Erythroblast (primary cell): ENCODE measurements at regions not wholly inside any gene's neighbourhood (a gene's known extent, or its start where the extent isn't known, plus 50 kb on each side); places are given as distances from the start of the nearest gene placed in this dataset.
A peak's percentile ranks its signal among the peaks of the same experiment; 100 is the strongest.

ENCODE experiments used
- DNase-seq, 2 experiments: peaks; one replicate each; lab custom pipeline; 2025; lab: John Stamatoyannopoulos, UW
- GATA1 ChIP-seq: IDR thresholded peaks from 2 replicates; pipeline ENCODE4 v1.6.1; 2011; ENCODE audit warnings: low read depth, mild to moderate bottlenecking, control low read depth, low read length, moderate library complexity
- POLR2A ChIP-seq: IDR thresholded peaks from 2 replicates; pipeline ENCODE4 v1.6.1; 2011; ENCODE audit warnings: mild to moderate bottlenecking, low read length

DNA sequence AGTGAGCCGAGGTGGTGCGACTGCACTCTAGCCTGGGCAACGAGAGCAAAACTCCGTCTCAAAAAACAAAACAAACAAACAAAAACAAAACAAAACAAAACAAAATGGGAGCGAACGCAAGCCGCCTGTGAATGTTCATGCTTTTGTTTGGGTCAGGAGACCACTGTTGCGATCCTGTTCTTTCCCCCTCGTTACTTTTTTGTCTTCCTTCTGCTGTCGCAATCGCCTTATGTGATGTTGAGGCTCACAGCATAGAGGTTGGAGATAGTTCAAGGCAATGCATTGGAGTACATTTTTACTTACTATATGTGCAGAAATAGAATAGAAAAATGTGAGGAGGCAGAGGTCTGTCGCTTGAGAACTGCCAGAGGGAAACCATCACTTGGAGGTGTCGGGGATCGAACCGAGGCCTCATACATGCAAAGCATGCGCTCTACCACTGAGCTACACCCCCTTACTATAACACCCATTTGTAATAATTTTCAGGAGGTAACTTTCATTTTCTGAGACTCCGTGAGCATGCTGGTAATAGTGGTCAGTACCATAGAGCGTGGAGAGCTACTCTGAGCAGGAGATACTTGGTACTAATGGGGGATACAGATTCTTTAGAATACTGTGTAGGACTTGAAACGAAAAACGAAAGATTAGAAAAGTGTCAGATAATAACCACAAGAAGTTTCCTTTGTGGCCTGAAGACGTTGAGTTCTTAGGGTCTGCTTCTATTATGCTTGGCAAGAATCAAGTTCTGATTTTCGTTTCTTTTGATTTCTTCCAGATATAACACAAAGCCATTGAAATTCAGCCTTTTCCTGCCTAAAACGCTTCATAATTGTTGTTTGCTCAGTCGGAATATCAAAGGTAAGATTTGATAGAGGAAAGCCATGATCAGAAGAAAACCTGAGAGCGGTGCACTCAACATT, 121.1 kb downstream of the TRIM27 start:
- peak; percentile 48 to 63 for DNase-seq
- TF ChIP-seq GATA1: no peak

DNA sequence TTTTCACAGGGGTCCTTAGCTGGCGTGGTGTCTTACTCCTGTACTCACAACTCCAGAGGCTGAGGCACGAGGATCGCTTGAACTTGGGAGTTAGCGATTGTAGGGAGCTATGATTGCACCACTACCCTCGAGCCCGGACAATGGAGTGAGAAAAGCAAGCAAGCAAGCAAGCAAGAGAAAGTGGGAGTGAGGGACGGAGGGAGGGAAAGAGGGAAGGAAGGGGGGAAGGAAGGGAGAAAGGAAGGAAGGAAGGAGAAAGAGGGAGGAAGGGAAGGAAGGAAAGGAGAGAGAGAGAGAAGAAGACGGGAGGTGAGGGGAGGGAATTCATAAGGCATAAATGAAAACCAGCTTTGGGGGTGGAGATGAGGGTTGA, 120.5 kb downstream of the TRIM27 start:
- DNase-seq: no peak

DNA sequence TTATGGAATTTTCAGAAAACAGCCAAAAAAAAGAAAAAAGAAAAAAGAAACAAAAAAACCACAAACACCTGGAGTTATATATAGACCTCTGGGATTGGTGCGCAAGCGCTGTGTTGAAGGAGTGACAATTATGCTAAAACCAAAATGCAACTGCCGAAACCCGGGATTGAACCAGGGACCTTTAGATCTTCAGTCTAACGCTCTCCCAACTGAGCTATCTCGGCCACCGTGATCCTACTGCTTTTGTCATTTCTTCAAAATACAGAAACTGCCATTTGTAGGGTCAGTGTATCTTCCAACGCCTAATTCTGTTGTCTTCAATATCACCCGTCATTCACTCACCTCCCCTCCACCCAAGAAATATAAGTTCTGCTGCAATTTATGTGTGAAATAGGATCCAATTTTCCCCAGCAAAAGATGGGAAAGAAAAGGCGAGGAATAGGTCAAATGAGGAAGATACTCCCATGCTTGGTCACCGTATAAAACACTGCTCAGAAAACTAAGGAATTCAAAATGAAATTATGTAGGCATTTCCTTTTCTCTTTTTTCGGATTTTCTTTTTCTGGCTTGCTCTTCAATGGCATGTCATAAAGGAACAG, 116.0 kb downstream of the TRIM27 start:
- DNase-seq: peak; percentile 84 to 85

More for the DNA sequence above, 120.5 kb downstream of the TRIM27 start:
- no peak for TF ChIP-seq GATA1
- TF ChIP-seq POLR2A: no peak

DNA sequence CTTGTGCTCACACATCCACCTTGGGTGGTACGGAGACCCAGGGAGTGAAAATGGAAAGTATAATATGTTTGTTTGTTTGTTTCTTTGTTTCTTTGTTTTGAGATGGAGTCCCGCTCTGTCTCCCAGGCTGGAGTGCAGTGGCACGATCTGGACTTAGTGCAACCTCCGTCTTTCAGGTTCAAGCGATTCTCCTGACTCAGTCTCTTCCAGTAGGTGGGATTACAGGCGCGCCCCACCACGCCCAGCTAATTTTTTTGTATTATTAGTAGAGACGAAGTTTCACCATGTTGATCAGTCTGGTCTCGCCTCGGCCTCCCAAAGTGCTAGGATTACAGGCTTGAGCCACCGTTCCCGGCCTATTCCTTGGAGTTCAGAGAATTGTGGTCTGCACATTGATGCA, 115.4 kb downstream of the TRIM27 start:
- no peak for TF ChIP-seq POLR2A
- no peak for TF ChIP-seq GATA1
- peak in 1 of 2 experiments; percentile 29 for DNase-seq

More for the DNA sequence above, 116.0 kb downstream of the TRIM27 start:
- TF ChIP-seq POLR2A (no peak), GATA1 (no peak)

DNA sequence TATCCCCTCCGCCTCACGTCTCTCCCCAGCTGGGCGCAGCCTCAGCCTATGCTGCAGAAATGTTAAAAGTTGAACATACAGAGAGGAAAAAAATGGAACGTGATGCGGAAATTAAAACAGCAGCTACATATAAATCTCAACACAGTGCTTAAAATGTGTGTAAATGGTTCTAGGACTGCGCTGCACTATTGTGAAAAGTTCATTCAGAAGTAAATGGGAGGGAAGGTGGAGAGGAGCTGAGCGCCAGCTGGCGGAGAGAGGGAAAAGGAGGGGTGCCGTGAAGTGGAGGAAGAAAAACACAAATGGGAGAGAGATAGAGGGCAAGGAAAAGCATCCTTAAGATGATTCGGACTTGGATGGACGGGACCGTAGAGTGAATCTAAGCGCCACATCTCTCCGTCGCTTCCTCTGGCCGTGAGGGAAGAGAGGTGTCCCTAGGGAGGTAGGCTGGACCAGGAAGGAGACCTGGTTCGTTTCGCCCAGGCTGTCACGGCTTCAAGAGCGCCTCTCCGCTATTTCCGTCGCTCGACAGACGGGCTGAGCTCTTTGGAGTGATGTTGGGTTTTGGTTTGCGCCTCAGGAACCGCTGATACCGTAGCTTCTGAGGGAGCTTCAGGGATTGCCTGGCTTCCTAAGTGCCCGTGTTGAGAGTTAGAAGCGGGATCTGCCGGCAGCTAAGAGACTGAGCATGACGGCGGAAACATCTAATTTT, 113.7 kb downstream of the TRIM27 start:
- TF ChIP-seq POLR2A: no peak
- TF ChIP-seq GATA1: no peak
- DNase-seq: peak; percentile 16 to 18

DNA sequence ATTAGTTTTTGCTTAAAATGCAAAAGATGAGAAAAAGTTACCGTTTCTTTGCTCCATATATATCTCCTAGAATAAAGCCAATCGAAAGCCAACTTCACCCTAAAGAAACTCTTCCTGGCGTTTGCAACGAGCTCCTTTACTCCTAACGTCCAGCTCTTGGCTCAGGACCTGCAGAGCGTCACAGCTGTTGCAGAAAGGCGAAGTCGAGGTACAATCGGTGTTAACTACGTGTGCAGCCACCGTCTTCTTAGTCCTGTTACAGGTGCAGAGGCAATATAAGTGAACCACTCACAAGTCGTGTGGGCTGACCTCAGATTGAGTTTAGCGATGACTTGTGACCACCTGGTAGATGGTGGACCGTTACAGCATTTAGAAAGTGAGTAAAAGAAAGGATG, 113.1 kb downstream of the TRIM27 start:
- peak in 1 of 2 experiments; percentile 18 for DNase-seq
- TF ChIP-seq GATA1: no peak
- no peak for TF ChIP-seq POLR2A

DNA sequence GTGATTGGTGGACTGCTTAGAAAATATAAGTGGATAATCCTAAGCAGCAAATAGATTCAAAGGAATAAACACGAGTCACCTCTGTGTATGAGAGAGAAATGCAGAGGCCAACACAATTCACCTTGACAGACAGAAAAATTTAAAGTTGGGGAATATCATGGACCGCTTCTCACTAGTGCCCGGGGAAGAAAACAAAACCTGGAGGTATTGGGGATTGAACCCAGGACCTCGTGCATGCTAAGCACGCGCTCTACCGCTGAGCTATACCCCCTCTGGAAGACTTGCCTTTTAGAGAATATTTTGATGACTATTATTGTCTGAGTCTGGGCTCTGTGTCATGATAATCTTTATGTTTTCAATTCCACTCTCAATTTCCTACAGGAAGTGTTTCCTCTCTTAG, 111.9 kb downstream of the TRIM27 start:
- TF ChIP-seq POLR2A: no peak
- TF ChIP-seq GATA1: no peak
- DNase-seq: peak; percentile 36 to 39

DNA sequence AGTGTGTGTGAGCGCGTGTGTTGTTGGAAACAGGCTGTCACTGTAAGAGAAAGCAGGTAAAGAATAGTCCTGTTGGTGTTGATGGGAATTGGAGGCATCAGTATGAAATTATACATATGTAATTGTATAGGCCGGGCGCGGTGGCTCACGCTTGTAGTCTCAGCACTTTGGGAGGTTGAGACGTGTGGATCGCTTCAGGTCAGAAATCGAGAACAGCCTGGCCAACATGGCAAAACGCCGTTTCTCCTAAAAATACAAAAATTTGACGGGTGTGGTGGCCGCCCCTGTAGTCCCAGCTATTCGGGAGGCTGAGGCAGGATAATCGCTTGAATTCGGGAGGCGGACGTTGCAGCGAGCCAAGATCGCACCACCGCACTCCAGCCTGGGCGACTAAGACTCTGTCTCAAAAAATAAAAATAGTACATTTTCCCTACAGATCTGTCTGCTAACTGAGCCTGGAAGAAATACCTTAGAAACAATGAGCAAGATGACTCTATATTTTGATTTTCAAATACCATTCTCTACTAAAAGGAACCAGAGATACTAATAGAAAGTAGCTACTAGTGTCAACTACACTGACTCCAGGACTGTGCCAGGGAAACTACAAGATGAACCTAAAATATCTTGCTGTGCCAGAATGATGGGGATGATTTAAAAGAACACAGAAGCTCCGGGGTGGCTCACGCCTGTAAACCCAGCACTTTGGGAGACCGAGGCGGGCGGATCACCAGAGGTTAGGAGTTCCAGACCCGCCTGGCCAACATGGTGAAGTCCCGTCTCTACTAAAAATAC, 110.8 kb downstream of the TRIM27 start:
- no peak for DNase-seq
- TF ChIP-seq POLR2A (no peak), GATA1 (no peak)

DNA sequence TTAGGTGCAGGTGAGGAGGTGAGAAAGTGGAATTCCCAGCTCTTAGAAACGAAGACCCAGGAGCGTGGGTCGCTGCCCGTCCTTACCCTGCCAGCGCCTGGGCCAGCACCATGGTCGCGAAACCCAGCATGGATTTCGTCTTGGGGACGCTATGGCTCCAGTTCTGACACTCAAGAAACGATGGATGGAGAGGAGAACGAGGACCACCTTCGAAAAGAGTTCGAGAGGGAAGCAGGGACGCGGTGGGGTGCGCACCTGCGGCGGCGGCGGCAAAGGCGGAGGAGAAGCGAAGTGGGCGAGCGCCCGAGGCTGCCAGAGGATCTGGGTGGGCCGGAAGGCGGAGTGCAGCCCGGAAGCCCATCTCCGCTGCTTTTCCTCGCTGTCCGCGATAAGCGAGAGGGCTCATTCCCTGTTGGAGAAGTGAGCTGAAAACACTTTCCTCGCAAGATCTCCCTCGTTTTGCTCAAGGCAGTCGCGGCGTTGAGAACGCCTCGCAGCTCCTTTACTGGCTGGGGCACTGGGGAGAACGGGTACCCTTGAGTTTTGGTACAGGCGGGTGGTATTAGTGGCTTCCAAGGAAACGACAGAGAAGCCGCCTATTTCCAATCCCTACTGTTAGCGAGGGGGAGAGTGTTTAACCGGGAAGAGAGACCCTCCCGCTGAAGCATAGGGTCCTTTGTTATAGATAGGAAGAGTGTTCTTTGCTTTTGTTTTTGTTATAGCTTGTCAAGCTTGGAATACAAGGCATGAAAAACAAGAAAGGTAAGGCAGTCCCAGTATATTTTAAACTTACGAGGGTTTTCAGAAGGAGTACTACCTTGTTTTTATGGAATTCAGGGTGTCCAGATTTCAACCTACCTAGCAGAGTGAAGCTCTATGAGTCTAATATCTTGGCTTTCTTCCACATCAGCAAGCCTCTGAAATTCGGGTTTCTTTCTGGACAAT, 109.5 kb downstream of the TRIM27 start:
- TF ChIP-seq GATA1 (no peak), POLR2A (no peak)
- no peak for DNase-seq

DNA sequence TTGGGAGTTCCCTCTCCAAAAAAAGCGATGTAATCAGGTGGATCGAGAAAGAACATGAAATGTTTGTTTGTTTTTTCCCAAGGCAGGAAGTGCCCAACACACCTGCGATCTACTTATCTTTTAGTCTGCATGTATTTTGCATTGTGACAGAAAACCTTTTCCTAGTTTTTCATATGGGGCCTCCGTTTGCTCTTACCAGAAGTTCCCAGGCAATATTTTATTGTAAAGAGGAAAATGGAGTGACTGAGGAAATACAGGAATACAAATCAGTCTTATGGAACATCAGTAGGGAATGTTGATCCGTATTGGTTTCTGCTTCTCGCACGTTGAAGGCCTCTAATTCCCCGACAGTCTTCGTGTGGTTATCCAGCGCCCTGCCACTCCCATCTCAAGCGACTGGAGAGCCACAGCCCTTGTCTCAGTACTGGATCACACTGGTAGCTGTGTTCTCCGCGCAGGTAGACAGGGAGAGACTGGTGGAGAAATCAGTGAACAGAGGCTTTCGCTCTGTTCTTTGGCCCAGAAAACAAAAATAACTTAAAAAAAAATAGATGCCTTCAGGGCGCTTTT, 107.4 kb downstream of the TRIM27 start:
- no peak for TF ChIP-seq GATA1
- no peak for TF ChIP-seq POLR2A
- DNase-seq: no peak

DNA sequence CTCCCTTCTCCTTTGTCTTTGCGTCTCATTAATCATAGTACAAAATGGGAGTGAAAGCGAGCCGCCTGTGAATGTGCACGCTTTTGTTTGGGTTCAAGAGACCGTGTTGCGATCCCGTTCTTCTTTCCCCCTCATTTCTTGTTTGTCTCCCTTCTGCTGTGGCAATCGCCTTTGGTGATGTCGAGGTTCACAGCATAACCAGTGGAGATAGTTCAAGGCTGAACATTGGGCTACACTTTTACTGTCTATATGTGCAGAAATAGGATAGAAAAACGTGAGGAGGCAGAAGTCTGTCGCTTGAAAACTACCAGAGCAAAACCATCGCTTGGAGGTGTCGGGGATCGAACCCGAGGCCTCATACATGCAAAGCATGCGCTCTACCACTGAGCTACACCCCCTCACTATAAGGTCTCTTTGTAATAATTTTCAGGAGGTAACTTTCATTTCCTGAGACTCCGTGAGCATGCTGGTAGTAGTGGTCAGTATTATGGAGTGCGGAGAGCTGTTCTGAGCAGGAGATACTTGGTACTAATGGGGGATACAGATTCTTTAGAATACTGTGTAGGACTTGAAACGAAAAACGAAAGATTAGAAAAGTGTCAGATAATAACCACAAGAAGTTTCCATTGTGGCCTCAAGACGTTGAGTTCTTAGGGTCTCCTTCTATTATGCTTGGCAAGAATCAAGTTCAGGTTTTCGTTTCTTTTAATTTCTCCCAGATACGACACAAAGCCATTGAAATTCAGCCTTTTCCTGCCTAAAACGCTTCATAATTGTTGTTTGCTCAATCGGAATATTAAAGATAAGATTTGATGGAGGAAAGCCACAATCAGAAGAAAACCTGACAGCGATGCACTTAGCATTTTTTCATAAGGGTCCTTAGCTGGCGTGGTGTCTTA, 106.6 kb downstream of the TRIM27 start:
- peak; percentile 71 to 77 for DNase-seq
- TF ChIP-seq POLR2A (no peak), GATA1 (no peak)

DNA sequence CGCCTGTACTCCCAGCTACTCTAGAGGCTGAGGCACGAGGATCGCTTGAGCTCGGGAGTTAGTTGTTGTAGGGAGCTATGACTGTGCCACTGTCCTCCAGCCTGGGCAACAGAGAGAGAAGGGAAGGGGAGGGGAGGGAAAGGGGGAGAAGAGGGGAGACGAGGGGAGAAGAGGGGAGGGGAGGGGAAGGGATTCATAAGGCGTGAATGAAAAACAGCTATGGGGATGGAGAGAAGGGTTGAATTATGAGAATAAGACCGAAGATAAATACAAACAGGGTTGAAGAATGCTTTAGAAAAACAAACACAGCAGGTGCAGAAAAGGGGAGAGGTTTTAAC, 106.0 kb downstream of the TRIM27 start:
- DNase-seq: no peak
- TF ChIP-seq POLR2A (no peak), GATA1 (no peak)
